ENCODE measurements at regions not wholly inside any gene's neighbourhood (a gene's known extent, or its start where the extent isn't known, plus 50 kb on each side); places are given as distances from the start of the nearest gene placed in this dataset.
A peak's percentile ranks its signal among the peaks of the same experiment; 100 is the strongest.

DNA sequence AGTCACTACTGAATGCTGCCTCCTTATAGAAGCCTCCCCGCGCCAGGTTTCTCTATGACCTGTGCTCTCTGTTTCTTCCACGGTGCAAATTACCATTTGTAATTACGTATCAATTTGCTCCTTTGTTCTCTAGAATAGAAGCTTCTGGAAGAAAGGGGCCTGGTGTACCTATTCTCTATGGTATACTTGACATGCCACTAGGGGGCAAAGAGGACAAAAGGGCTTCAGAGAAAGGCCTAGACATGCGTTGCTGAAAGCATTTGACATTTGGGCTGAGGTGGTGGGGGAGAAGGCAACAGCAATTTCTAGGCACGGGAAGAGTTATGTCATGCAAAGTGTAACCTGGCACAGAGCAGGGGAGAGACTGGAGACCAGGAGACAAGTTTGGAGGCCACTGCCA lies 148.7 kb downstream of the WDR11 start:
- no peaks in the 10 kb centered on the region for H3K79me2 ChIP-seq (ENCODE audit: control insufficient read depth, insufficient read depth, low read length, poor library complexity)
- DNase-seq = no peak
- H3K9me3 ChIP-seq (ENCODE audit: insufficient read depth, low read depth, low read length) = peaks cover 2% of the 10 kb centered on the region
- H3K4me3 ChIP-seq (ENCODE audit: low read depth, low read length) = no peak overlapping the region
- H3K27me3 ChIP-seq (ENCODE audit: insufficient read depth, low read length) = no peaks in the 10 kb centered on the region
- H2BK120ac ChIP-seq (ENCODE audit: insufficient read depth, low read length, poor library complexity) = no peak overlapping the region
- H3K4me1 ChIP-seq (ENCODE audit: control insufficient read depth in 1 of 2, insufficient read depth in 2 of 2, low read length in 2 of 2) = no peaks in the 10 kb centered on the region
- no peak overlapping the region for H4K12ac ChIP-seq (ENCODE audit: low read depth, low read length)
- H3K14ac ChIP-seq (ENCODE audit: low read length) = no peak overlapping the region
- H3K36me3 ChIP-seq (ENCODE audit: control insufficient read depth in 1 of 2, insufficient read depth in 2 of 2, low read length in 2 of 2) = no peaks in the 10 kb centered on the region
- no peak overlapping the region for H2BK5ac ChIP-seq (ENCODE audit: low read depth, low read length, poor library complexity)
- H2BK12ac ChIP-seq (ENCODE audit: low read length) = no peak overlapping the region
- no peak overlapping the region for H3K18ac ChIP-seq (ENCODE audit: low read length)
- H3K9ac ChIP-seq (ENCODE audit: low read length) = no peak overlapping the region
- no peak overlapping the region for H4K91ac ChIP-seq (ENCODE audit: low read depth, low read length)
- H3K23ac ChIP-seq (ENCODE audit: low read length) = no peak overlapping the region
- no peak overlapping the region for H3K4me2 ChIP-seq (ENCODE audit: low read length)
- WGBS (ENCODE audit: extremely low coverage, insufficient coverage, insufficient read length) = no CpG with 5 or more reads among the region's 6 CpGs
- no peak overlapping the region for H4K8ac ChIP-seq (ENCODE audit: low read depth, low read length)
- H3K79me1 ChIP-seq (ENCODE audit: low read length) = no peaks in the 10 kb centered on the region
- H2AFZ ChIP-seq (ENCODE audit: insufficient read depth, low read length, poor library complexity) = no peak overlapping the region
- no peak overlapping the region for H3K27ac ChIP-seq (ENCODE audit: low read depth, low read length)
- H2AK5ac ChIP-seq (ENCODE audit: low read length) = no peak overlapping the region
- H3K4ac ChIP-seq (ENCODE audit: low read depth, low read length) = no peak overlapping the region

DNA sequence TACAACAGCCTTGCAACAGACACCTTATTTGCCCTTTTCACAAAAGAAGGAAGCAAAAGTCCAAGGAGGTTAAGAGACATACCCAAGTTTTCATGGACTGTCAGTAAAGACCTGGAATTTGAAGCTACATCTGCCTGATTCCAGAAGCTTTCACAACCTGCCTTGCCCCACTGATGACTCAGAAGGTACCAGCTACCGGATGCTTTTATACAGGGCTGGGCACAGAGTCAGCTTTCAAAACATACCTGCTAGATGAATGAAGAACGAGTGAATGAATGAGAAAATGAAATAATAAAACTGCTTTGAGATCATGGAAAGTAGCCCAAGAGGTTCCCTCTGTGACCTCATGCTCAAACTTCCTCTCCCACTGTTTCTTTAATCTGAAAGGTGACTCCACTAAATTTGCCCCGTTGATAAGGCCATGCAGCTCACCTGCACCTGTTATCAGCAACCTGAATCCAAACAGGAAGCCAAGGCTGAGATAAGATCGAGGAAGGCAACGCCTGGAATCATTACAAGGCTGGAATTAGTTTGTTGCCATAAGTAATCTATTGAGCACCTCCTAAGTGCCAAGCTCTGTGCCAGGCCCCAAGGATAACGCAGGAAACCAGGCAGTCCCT lies 151.5 kb downstream of the WDR11 start:
- Histone ChIP-seq H3K27me3 (ENCODE audit: insufficient read depth, low read length) (no peaks in the 10 kb centered on the region), H3K27ac (ENCODE audit: low read depth, low read length) (no peak overlapping the region), H3K4me2 (ENCODE audit: low read length) (no peak overlapping the region), H2AK5ac (ENCODE audit: low read length) (no peak overlapping the region), H4K91ac (ENCODE audit: low read depth, low read length) (no peak overlapping the region), H4K8ac (ENCODE audit: low read depth, low read length) (no peak overlapping the region), H3K4me1 (ENCODE audit: control insufficient read depth in 1 of 2, insufficient read depth in 2 of 2, low read length in 2 of 2) (peaks cover 2 to 5% of the 10 kb centered on the region in 2 experiments), H2BK5ac (ENCODE audit: low read depth, low read length, poor library complexity) (no peak overlapping the region), H3K4ac (ENCODE audit: low read depth, low read length) (no peak overlapping the region), H3K9ac (ENCODE audit: low read length) (no peak overlapping the region), H2BK12ac (ENCODE audit: low read length) (no peak overlapping the region), H3K9me3 (ENCODE audit: insufficient read depth, low read depth, low read length) (peaks cover 4% of the 10 kb centered on the region), H3K36me3 (ENCODE audit: control insufficient read depth in 1 of 2, insufficient read depth in 2 of 2, low read length in 2 of 2) (no peaks in the 10 kb centered on the region), H2BK120ac (ENCODE audit: insufficient read depth, low read length, poor library complexity) (no peak overlapping the region), H3K4me3 (ENCODE audit: low read depth, low read length) (no peak overlapping the region), H3K79me1 (ENCODE audit: low read length) (no peaks in the 10 kb centered on the region), H3K18ac (ENCODE audit: low read length) (no peak overlapping the region), H2AFZ (ENCODE audit: insufficient read depth, low read length, poor library complexity) (no peak overlapping the region), H4K12ac (ENCODE audit: low read depth, low read length) (no peak overlapping the region), H3K23ac (ENCODE audit: low read length) (no peak overlapping the region), H3K14ac (ENCODE audit: low read length) (no peak overlapping the region), H3K79me2 (ENCODE audit: control insufficient read depth, insufficient read depth, low read length, poor library complexity) (no peaks in the 10 kb centered on the region)
- no CpG with 5 or more reads among the region's 6 CpGs for WGBS (ENCODE audit: extremely low coverage, insufficient coverage, insufficient read length)
- peak in 1 of 2 donors; percentile 62 for DNase-seq

DNA sequence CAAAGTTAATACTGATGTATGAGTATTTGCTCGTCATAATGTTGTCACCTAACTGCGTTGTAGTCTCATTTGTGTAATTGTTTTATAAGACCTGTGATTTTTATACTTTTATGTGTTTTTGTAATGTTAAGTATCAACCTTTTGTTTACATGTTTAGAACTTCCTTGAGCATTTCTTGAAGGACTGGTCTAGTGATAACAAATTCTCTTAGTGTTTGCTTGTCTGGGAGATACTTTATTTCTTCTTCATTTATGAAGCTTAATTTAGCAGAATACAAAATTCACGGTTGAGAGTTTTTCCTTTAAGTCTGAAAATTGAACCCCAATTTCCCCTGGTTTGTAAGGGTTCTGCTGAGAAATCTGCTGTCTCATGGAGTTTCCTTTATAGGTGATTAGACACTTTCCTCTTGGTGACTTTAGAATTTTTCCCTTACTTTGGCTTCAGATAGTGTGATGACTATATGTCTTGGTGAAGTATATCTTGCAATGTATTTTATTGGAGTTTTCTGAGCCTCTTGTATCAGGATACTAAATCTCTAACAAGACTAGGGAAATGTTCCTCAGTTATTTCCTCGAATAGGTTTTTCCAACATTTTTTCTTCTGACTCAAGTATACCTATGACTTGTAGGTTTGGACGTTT lies 154.9 kb downstream of the WDR11 start:
- Histone ChIP-seq H4K91ac (ENCODE audit: low read depth, low read length) (no peak overlapping the region), H2BK12ac (ENCODE audit: low read length) (no peak overlapping the region), H3K4ac (ENCODE audit: low read depth, low read length) (no peak overlapping the region), H3K4me3 (ENCODE audit: low read depth, low read length) (no peak overlapping the region), H2AFZ (ENCODE audit: insufficient read depth, low read length, poor library complexity) (no peak overlapping the region), H3K27me3 (ENCODE audit: insufficient read depth, low read length) (no peaks in the 10 kb centered on the region), H3K4me1 (ENCODE audit: control insufficient read depth in 1 of 2, insufficient read depth in 2 of 2, low read length in 2 of 2) (peaks cover 2 to 9% of the 10 kb centered on the region in 2 experiments), H3K23ac (ENCODE audit: low read length) (no peak overlapping the region), H3K36me3 (ENCODE audit: control insufficient read depth in 1 of 2, insufficient read depth in 2 of 2, low read length in 2 of 2) (no peaks in the 10 kb centered on the region), H3K79me2 (ENCODE audit: control insufficient read depth, insufficient read depth, low read length, poor library complexity) (no peaks in the 10 kb centered on the region), H4K12ac (ENCODE audit: low read depth, low read length) (no peak overlapping the region), H3K9ac (ENCODE audit: low read length) (no peak overlapping the region), H4K8ac (ENCODE audit: low read depth, low read length) (no peak overlapping the region), H2AK5ac (ENCODE audit: low read length) (no peak overlapping the region), H2BK120ac (ENCODE audit: insufficient read depth, low read length, poor library complexity) (no peak overlapping the region), H2BK5ac (ENCODE audit: low read depth, low read length, poor library complexity) (no peak overlapping the region), H3K18ac (ENCODE audit: low read length) (no peak overlapping the region), H3K4me2 (ENCODE audit: low read length) (no peak overlapping the region), H3K14ac (ENCODE audit: low read length) (no peak overlapping the region), H3K27ac (ENCODE audit: low read depth, low read length) (no peak overlapping the region), H3K79me1 (ENCODE audit: low read length) (no peaks in the 10 kb centered on the region), H3K9me3 (ENCODE audit: insufficient read depth, low read depth, low read length) (peaks cover 2% of the 10 kb centered on the region)
- no CpG with 5 or more reads among the region's 5 CpGs for WGBS (ENCODE audit: extremely low coverage, insufficient coverage, insufficient read length)
- DNase-seq = no peak

DNA sequence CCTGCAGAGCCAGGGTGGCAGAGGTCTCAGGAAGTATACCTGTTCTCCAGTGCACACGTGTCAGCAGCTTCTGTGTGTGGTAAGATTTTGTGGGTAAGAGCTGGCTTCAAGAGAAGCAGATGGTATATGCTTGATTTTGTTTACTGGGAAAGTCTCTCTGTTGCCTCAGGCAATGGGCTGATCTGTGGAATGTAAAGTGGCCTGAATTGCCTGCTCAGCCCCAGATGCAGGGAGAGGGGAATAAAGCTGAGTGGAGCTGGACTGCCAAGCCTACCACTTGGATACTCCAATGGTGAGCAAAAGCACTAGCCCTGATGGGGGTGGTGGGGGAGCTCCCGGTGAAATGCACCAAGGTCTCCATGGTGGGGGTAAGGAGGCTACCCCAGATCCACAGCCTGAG lies 156.1 kb downstream of the WDR11 start:
- H2AFZ ChIP-seq (ENCODE audit: insufficient read depth, low read length, poor library complexity) = no peak overlapping the region
- no peak overlapping the region for H4K12ac ChIP-seq (ENCODE audit: low read depth, low read length)
- no peak overlapping the region for H3K4me3 ChIP-seq (ENCODE audit: low read depth, low read length)
- no peaks in the 10 kb centered on the region for H3K79me1 ChIP-seq (ENCODE audit: low read length)
- peak overlapping the region; percentile 36 for H3K27ac ChIP-seq (ENCODE audit: low read depth, low read length)
- no peak overlapping the region for H3K23ac ChIP-seq (ENCODE audit: low read length)
- H2BK12ac ChIP-seq (ENCODE audit: low read length) = no peak overlapping the region
- no peak overlapping the region for H4K91ac ChIP-seq (ENCODE audit: low read depth, low read length)
- H2BK5ac ChIP-seq (ENCODE audit: low read depth, low read length, poor library complexity) = no peak overlapping the region
- H3K79me2 ChIP-seq (ENCODE audit: control insufficient read depth, insufficient read depth, low read length, poor library complexity) = no peaks in the 10 kb centered on the region
- peaks cover 2 to 10% of the 10 kb centered on the region in 2 experiments for H3K4me1 ChIP-seq (ENCODE audit: control insufficient read depth in 1 of 2, insufficient read depth in 2 of 2, low read length in 2 of 2)
- H3K9ac ChIP-seq (ENCODE audit: low read length) = no peak overlapping the region
- no peak overlapping the region for H3K4ac ChIP-seq (ENCODE audit: low read depth, low read length)
- WGBS (ENCODE audit: extremely low coverage, insufficient coverage, insufficient read length) = no CpG with 5 or more reads among the region's 2 CpGs
- peak; percentile 48 to 63 for DNase-seq
- no peak overlapping the region for H2AK5ac ChIP-seq (ENCODE audit: low read length)
- H4K8ac ChIP-seq (ENCODE audit: low read depth, low read length) = no peak overlapping the region
- no peak overlapping the region for H2BK120ac ChIP-seq (ENCODE audit: insufficient read depth, low read length, poor library complexity)
- no peak overlapping the region for H3K4me2 ChIP-seq (ENCODE audit: low read length)
- no peak overlapping the region for H3K18ac ChIP-seq (ENCODE audit: low read length)
- H3K9me3 ChIP-seq (ENCODE audit: insufficient read depth, low read depth, low read length) = peaks cover 2% of the 10 kb centered on the region
- H3K27me3 ChIP-seq (ENCODE audit: insufficient read depth, low read length) = no peaks in the 10 kb centered on the region
- H3K36me3 ChIP-seq (ENCODE audit: control insufficient read depth in 1 of 2, insufficient read depth in 2 of 2, low read length in 2 of 2) = no peaks in the 10 kb centered on the region
- H3K14ac ChIP-seq (ENCODE audit: low read length) = no peak overlapping the region

All from trophoblast cell (in vitro differentiated cells and primary cell).